Neural progenitor cell (in vitro differentiated cells): ENCODE measurements at regions not wholly inside any gene's neighbourhood (a gene's known extent, or its start where the extent isn't known, plus 50 kb on each side); places are given as distances from the start of the nearest gene placed in this dataset.

Source experiments
- CTCF ChIP-seq: fragments of 200-600 bp; sonication (generic); IDR thresholded peaks from 2 replicates; pipeline ENCODE4 v1.5.1; 2017; ENCODE audit warnings: antibody characterized with exemption, mild to moderate bottlenecking
- EZH2 ChIP-seq: fragments of 200-600 bp; sonication (generic); IDR thresholded peaks from 2 replicates; pipeline ENCODE4 v1.6.1; 2017; ENCODE audit warnings: antibody characterized with exemption, mild to moderate bottlenecking, moderate library complexity
- EZH2phosphoT487 ChIP-seq: fragments of 200-600 bp; sonication (generic); IDR thresholded peaks from 2 replicates; pipeline ENCODE4 v1.6.1; 2017; ENCODE audit warnings: antibody characterized with exemption

GRCh38 chrX:115399306-115399705 lies 109.8 kb downstream of the LUZP4 start:
- TF ChIP-seq CTCF (no peak), EZH2phosphoT487 (no peak), EZH2 (no peak)
